ENCODE measurements at regions not wholly inside any gene's neighbourhood (a gene's known extent, or its start where the extent isn't known, plus 50 kb on each side); places are given as distances from the start of the nearest gene placed in this dataset.

DNA sequence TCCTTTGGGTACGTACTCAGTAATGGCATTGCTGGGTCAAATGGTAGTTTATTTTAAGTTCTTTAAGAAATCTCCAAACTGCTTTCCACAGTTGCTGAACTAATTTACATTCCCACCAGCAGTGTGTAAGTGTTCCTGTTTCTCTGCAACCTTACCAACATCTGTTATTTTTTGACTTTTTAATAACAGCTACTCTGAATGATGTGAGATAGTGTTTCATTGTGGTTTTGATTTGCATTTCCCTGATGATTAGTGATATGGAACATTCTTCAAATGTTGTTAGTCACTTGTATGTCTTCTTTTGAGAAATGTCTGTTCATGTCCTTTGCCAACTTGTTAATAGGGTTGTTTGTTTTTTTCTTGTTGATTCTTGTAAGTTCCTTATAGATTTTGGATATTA is 558.9 kb downstream of the SH2D4B start:
- TF ChIP-seq REST (IDR thresholded peaks at IDR 0.05; ENCODE audit: low read depth) (no peak), CEBPB (IDR thresholded peaks at IDR 0.05) (no peak), CREB1 (IDR thresholded peaks at IDR 0.05; ENCODE audit: low read depth) (no peak), EGR1 (IDR thresholded peaks at IDR 0.05) (no peak), TEAD4 (IDR thresholded peaks at IDR 0.05) (no peak), TAF1 (IDR thresholded peaks at IDR 0.05; ENCODE audit: low read depth) (no peak)

All from Ishikawa (cell line).